GM13977 (cell line): ENCODE measurements at regions not wholly inside any gene's neighbourhood (a gene's known extent, or its start where the extent isn't known, plus 50 kb on each side); places are given as distances from the start of the nearest gene placed in this dataset.

Source experiments
- DNase-seq: peaks from one replicate; pipeline ENCODE4 v3.0.0; 2012; ENCODE audit warnings: low spot score
- in situ Hi-C: fragments of 300-500 bp; cut with MboI; formaldehyde crosslinking; loops from one replicate; pipeline ENCODE4 v1.12.0; 2022; ENCODE audit warnings: low sequenced_read_pairs, low pct_unique_long_range_greater_than_20kb, mixed read lengths, inconsistent platforms; ENCODE audit not compliant: unreplicated experiment
- TF ChIP-seq, protein P1 (sequence below): IDR thresholded peaks from 2 replicates; pipeline ENCODE4 v1.5.1; 2012; ENCODE audit warnings: mild to moderate bottlenecking, control low read depth; ENCODE audit not compliant: insufficient read depth; ENCODE audit errors: extremely low read depth, missing control alignments

- DNase-seq, result no peak
- TF ChIP-seq, protein P1, sequence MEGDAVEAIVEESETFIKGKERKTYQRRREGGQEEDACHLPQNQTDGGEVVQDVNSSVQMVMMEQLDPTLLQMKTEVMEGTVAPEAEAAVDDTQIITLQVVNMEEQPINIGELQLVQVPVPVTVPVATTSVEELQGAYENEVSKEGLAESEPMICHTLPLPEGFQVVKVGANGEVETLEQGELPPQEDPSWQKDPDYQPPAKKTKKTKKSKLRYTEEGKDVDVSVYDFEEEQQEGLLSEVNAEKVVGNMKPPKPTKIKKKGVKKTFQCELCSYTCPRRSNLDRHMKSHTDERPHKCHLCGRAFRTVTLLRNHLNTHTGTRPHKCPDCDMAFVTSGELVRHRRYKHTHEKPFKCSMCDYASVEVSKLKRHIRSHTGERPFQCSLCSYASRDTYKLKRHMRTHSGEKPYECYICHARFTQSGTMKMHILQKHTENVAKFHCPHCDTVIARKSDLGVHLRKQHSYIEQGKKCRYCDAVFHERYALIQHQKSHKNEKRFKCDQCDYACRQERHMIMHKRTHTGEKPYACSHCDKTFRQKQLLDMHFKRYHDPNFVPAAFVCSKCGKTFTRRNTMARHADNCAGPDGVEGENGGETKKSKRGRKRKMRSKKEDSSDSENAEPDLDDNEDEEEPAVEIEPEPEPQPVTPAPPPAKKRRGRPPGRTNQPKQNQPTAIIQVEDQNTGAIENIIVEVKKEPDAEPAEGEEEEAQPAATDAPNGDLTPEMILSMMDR, result no peak
- in situ Hi-C loops, result no loop called here
These were observed 128.5 kb upstream of the FANCL start for GRCh38 chr2:58369594-58369993.

DNA sequence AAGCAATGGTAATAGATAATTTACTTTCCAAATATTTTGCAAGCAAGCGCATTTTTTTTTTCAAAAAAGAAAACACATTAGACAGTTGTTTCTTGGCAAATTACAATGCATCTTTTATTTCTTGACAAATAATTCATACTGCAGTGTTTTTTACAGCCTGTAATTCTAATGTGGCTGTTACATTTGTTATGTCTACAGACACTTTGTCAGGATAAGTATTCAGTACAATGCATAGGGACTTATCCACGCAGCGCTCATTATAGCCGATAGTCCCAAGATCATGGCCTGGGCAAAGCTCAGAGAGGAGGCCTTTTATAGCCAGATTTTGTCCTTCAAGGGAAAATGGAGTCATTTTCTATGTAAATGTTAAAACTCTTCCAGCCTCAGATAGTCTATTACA, 123.0 kb upstream of the FANCL start:
- TF ChIP-seq, protein P1, result no peak
- DNase-seq, result no peak
- in situ Hi-C loops, result no loop called here

- DNase-seq, result no peak
- TF ChIP-seq, protein P1, result no peak
- in situ Hi-C loops, result no loop called here
These were observed 116.9 kb upstream of the FANCL start for GRCh38 chr2:58358026-58358425.

GRCh38 chr2:58357521-58357920, 116.4 kb upstream of the FANCL start:
- in situ Hi-C loops, result no loop called here
- TF ChIP-seq, protein P1, result no peak
- DNase-seq, result no peak

DNA sequence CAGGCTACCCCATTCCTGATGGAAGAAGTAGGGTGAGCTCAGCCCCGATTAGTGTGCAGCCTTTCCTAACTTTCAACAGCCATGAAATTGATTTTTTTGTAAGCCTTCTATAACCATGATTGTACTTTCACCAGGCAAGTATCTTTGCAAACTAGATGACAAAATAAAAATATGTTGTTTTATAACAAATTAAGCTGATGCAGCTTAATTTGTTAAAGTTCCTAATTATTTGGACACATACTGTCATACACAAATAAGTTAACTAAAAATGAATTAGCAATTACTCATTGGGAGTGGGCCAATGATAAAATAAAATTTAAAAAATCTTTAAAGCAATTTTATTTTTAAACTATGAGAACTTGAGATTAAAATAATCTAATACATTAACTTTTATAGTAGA, 113.1 kb upstream of the FANCL start:
- in situ Hi-C loops, result no loop called here
- TF ChIP-seq, protein P1, result no peak
- DNase-seq, result no peak

DNA sequence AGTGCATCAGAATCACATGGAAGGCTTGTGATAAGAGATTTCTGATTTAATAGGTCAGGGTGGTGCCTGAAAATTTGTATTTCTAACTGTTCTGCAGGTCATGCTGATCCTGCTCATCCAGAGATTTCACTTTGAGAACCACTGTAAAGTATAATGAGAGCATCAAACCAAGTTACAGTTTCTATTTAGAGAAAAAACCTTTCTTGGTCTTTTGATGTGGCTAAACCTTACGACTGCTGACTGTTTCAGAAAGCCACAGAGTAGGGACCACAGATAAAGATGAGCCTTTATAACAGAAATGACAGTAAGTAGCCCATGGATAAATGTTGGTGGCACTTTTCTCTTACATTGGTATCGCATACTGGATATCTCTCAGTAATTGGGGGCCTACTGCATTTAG, 109.4 kb upstream of the FANCL start:
- peak; percentile 31 for DNase-seq
- TF ChIP-seq, protein P1, result no peak
- in situ Hi-C loops, result no loop called here

DNA sequence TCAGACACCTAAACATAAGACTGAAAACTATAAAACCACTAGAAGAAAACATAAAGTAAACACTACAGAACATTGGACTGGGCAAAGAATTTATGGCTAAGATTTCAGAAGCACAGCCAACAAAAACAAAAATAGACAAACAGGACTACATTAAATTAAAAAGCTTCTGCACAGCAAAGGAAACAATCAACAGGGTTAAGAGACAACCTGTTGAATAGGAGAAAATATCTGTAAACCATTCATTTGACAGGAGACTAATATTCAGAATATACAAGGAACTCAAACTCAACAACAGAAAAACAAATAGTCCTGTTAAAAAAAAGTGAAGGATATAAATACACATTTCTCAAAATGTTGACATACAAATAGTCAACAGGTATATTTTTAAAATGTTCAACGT, 106.7 kb upstream of the FANCL start:
- no peak for DNase-seq
- TF ChIP-seq, protein P1, result no peak
- in situ Hi-C loops, result no loop called here
